T-helper 17 cell (primary cell): ENCODE measurements at regions not wholly inside any gene's neighbourhood (a gene's known extent, or its start where the extent isn't known, plus 50 kb on each side); places are given as distances from the start of the nearest gene placed in this dataset.

ENCODE experiments used
- ATAC-seq: fragments of 150-1000 bp; cut with Tn5 transposase; 2 replicates; pipeline ENCODE4 v1.10.0; 2021; ENCODE audit warnings: mild to moderate bottlenecking, moderate library complexity
- DNase-seq, 3 donors: peaks; one replicate each; pipeline versions ENCODE4 v3.0.0 to v3.0.0-alpha.2; 2020 to 2021
- H3K9me3 ChIP-seq: one replicate; pipeline ENCODE4 v1.7.0; 2013; ENCODE audit warnings: low read length, mild to moderate bottlenecking; ENCODE audit not compliant: control insufficient read depth, poor library complexity, severe bottlenecking
- H3K27ac Mint-ChIP-seq: one replicate; pipeline ENCODE4 v1.8.0; 2022; ENCODE audit warnings: mild to moderate bottlenecking, moderate library complexity, mixed read lengths
- H3K27me3 Mint-ChIP-seq: one replicate; pipeline ENCODE4 v1.8.0; 2022; ENCODE audit warnings: mixed read lengths
- H3K36me3 Mint-ChIP-seq: one replicate; pipeline ENCODE4 v1.8.0; 2022; ENCODE audit warnings: low read depth, mixed read lengths
- H3K4me1 Mint-ChIP-seq: one replicate; pipeline ENCODE4 v1.8.0; 2022; ENCODE audit warnings: mild to moderate bottlenecking, mixed read lengths
- H3K4me3 Mint-ChIP-seq: one replicate; pipeline ENCODE4 v1.8.0; 2022; ENCODE audit warnings: mild to moderate bottlenecking, moderate library complexity, mixed read lengths

DNA sequence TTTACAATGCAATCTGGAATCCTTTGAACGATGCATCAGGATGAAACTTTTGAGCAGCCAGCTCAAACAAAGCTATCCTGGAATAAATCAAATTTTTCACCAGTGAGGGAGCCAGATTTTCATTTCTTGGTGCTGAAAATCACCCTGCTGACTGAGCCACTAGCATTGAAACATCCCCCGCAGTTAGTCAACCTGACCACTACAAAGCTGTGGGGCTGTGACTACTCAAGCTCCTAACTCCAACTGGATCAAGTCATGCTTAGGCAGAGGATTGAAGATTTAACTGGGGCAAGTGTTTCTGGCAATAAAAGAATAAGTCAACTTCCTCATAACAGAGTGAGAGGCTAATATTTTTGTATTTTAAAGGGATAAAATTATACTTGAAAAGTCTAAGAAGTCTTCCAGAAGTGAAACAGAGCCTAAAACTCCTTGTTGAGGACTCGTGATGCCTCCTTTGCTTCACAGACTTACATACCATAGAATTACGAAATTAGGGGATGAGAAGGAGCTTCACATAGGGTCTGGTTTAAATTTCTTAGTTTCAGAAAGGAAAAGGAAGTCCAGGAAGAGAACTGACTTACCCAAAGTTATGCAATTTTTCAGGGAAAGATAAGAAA lies 177.8 kb downstream of the SERPINI1 start:
- H3K36me3 Mint-ChIP-seq: no peaks in the 10 kb centered on the region
- no peak overlapping the region for H3K27ac Mint-ChIP-seq
- no peak for ATAC-seq
- no peak overlapping the region for H3K4me3 Mint-ChIP-seq
- H3K9me3 ChIP-seq: no peaks in the 10 kb centered on the region
- H3K27me3 Mint-ChIP-seq: peaks cover 29% of the 10 kb centered on the region
- DNase-seq: no peak
- H3K4me1 Mint-ChIP-seq: no peaks in the 10 kb centered on the region

DNA sequence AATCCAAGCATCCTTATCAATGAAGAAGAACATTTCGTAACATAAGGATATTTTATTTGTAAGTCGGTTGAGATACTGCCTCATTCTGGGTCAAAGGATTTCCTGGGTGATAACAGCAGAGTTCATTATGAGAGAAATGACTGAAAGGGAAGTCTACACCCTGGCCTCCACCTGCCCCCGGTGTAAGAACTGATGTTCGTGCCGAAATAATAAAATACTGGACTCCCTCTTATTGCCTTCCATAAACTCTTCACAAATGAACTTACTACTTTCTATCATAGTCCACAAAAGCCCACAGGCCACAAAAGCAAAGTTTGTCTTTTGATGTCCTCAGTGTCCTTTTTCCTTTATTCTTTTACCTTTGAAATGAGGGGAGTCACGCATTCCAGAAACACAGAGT lies 174.4 kb downstream of the SERPINI1 start:
- no peak for ATAC-seq

DNA sequence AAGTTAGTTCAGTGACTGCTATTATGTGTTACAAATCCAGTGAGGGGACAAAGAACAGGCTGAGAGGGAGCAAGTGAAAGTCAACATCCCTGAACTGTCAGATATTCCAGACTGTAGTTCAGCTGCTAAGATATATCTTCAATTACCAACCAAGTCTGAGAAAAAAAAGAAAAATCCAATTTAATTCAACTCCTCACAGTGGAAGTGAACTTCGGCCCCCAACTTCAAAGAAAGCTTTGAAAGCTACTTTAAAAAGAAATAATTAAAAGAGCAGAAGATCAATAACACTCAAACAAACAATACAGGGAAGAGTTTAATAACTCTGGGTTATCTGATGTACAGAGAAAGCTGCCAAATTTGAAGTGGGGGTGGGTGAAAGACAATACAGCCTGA lies 174.0 kb downstream of the SERPINI1 start:
- ATAC-seq (no peak), DNase-seq (no peak)
- Mint-ChIP-seq H3K4me3 (no peak overlapping the region), H3K4me1 (no peaks in the 10 kb centered on the region), H3K27ac (no peak overlapping the region), H3K27me3 (peaks cover 36% of the 10 kb centered on the region), H3K36me3 (no peaks in the 10 kb centered on the region)
- H3K9me3 ChIP-seq: no peaks in the 10 kb centered on the region

More for the DNA sequence above, 174.4 kb downstream of the SERPINI1 start:
- Mint-ChIP-seq H3K36me3 (no peaks in the 10 kb centered on the region), H3K4me3 (no peak overlapping the region), H3K4me1 (no peaks in the 10 kb centered on the region), H3K27me3 (peaks cover 36% of the 10 kb centered on the region), H3K27ac (no peak overlapping the region)
- H3K9me3 ChIP-seq: no peaks in the 10 kb centered on the region
- no peak for DNase-seq

DNA sequence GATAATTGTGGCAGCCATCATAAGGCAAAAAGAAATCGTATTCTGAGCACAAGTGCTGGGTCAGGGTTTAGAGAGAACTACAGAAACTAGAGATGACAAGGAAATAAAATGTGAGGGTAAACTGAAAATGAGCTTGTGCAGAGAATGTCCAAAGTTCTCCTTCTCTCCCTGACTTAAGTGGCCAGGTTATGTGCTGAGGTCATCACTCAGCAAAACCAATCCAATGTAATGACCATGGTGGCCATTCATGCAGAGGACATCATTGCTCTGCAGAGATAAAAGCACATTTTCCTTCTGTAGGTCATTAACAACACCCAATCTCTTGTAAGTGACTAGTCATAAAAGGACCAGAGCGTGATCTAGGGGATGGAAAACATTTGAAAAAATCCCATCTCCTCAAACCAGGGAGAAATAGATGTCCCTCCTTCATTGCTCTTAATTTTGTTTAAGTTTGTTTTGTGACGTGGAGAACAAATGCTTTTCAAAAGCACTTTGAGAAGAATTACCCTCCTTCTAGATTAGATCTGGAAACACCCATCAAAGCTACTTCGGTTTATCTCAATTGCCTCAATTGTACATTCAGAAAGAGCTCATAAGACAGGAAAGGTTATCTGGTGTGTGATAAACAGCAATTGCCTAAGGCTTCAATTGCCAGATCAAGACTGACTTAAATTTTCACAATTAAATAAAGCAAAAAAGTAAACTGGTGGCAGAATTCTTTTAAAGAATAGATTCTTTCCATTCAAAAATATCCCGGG lies 173.4 kb downstream of the SERPINI1 start:
- ATAC-seq (no peak), DNase-seq (no peak)
- Mint-ChIP-seq H3K27ac (no peak overlapping the region), H3K4me1 (no peaks in the 10 kb centered on the region), H3K36me3 (no peaks in the 10 kb centered on the region), H3K27me3 (peaks cover 38% of the 10 kb centered on the region), H3K4me3 (no peak overlapping the region)
- no peaks in the 10 kb centered on the region for H3K9me3 ChIP-seq

GRCh38 chr3:167908221-167908620 lies 172.7 kb downstream of the SERPINI1 start:
- DNase-seq: no peak
- Mint-ChIP-seq H3K27ac (no peak overlapping the region), H3K4me3 (no peak overlapping the region), H3K4me1 (no peaks in the 10 kb centered on the region), H3K36me3 (no peaks in the 10 kb centered on the region), H3K27me3 (peaks cover 44% of the 10 kb centered on the region)
- no peaks in the 10 kb centered on the region for H3K9me3 ChIP-seq
- no peak for ATAC-seq

DNA sequence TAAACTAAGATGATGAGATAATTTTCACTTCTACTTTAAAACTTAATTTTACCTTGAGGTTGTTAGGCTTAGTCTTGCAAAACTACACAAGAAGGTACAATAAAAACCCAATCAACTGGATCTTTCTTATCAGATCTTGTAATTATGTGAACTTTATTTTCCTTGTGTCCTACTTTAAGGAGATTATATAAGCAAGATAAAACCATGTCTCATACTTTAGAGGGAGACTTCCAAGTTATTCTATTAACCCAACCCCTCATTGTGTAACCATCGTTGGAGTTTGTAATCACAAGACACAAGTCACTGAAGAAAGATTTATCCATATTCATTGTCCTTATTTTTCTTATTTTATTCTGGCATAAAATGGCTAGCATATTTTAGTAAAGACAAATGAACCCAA lies 165.6 kb downstream of the SERPINI1 start:
- H3K27ac Mint-ChIP-seq: no peak overlapping the region
- H3K27me3 Mint-ChIP-seq: peaks cover 14% of the 10 kb centered on the region
- no peaks in the 10 kb centered on the region for H3K36me3 Mint-ChIP-seq
- H3K9me3 ChIP-seq: no peaks in the 10 kb centered on the region
- no peaks in the 10 kb centered on the region for H3K4me1 Mint-ChIP-seq
- ATAC-seq (no peak), DNase-seq (no peak)
- no peak overlapping the region for H3K4me3 Mint-ChIP-seq

DNA sequence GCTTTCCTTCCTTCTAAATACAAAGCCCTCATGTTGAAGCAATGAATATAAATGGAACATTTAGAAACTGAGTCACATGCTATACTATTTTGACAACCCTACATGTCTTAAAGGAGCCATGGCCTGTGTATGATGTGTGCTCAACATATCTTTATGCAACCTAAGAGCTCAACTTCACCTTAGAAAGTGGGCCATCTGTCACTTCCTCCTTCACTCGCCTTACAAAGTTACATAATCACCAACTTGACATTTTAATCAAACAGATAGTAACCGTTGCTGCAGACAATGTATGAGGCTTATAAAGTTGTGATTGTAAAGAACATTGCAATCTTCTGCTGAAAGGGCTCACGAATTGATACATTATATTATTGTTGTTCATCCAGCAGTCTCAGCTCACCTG lies 163.6 kb downstream of the SERPINI1 start:
- Mint-ChIP-seq H3K36me3 (no peaks in the 10 kb centered on the region), H3K4me1 (no peaks in the 10 kb centered on the region), H3K27ac (no peak overlapping the region), H3K27me3 (peaks cover 13% of the 10 kb centered on the region), H3K4me3 (no peak overlapping the region)
- DNase-seq: no peak
- H3K9me3 ChIP-seq: no peaks in the 10 kb centered on the region
- no peak for ATAC-seq

- no peak for ATAC-seq
These were observed 162.6 kb downstream of the SERPINI1 start for GRCh38 chr3:167898091-167898490.

GRCh38 chr3:167895684-167896083 lies 160.2 kb downstream of the SERPINI1 start:
- H3K27ac Mint-ChIP-seq: no peak overlapping the region
- no peak overlapping the region for H3K4me3 Mint-ChIP-seq
- H3K36me3 Mint-ChIP-seq: no peaks in the 10 kb centered on the region
- H3K27me3 Mint-ChIP-seq: peaks cover 14% of the 10 kb centered on the region
- no peak for ATAC-seq
- DNase-seq: no peak
- no peaks in the 10 kb centered on the region for H3K9me3 ChIP-seq
- peaks cover 2% of the 10 kb centered on the region for H3K4me1 Mint-ChIP-seq

More at GRCh38 chr3:167898091-167898490, 162.6 kb downstream of the SERPINI1 start:
- Mint-ChIP-seq H3K36me3 (no peaks in the 10 kb centered on the region), H3K4me1 (no peaks in the 10 kb centered on the region), H3K27me3 (peaks cover 6% of the 10 kb centered on the region), H3K27ac (no peak overlapping the region), H3K4me3 (no peak overlapping the region)
- no peaks in the 10 kb centered on the region for H3K9me3 ChIP-seq
- no peak for DNase-seq

DNA sequence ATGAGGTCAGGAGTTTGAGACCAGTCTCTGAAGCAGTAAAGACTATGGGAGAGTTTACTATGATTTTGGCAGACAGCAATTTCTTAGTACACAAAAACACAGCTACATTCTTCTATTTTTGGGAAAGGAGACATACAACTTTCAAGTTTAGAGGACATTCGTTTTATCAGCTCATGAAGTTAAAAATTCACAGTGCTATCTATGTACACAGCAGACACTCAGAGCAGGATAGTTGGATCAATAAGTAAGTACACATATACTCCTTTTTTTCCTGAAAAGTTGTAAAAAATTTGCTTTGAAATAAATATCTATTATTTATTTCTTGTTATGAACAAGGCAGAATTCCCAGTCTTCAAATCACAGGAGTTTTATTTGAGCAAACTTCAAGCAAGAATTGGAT lies 159.7 kb downstream of the SERPINI1 start:
- no peak overlapping the region for H3K4me3 Mint-ChIP-seq
- H3K36me3 Mint-ChIP-seq: no peaks in the 10 kb centered on the region
- DNase-seq (no peak), ATAC-seq (no peak)
- peaks cover 2% of the 10 kb centered on the region for H3K4me1 Mint-ChIP-seq
- peaks cover 13% of the 10 kb centered on the region for H3K27me3 Mint-ChIP-seq
- no peaks in the 10 kb centered on the region for H3K9me3 ChIP-seq
- H3K27ac Mint-ChIP-seq: no peak overlapping the region

GRCh38 chr3:167892205-167892604 lies 156.7 kb downstream of the SERPINI1 start:
- H3K27ac Mint-ChIP-seq: no peak overlapping the region
- peaks cover 2% of the 10 kb centered on the region for H3K4me1 Mint-ChIP-seq
- H3K36me3 Mint-ChIP-seq: no peaks in the 10 kb centered on the region
- ATAC-seq: no peak
- H3K9me3 ChIP-seq: no peaks in the 10 kb centered on the region
- H3K27me3 Mint-ChIP-seq: peaks cover 19% of the 10 kb centered on the region
- DNase-seq: no peak
- no peak overlapping the region for H3K4me3 Mint-ChIP-seq

DNA sequence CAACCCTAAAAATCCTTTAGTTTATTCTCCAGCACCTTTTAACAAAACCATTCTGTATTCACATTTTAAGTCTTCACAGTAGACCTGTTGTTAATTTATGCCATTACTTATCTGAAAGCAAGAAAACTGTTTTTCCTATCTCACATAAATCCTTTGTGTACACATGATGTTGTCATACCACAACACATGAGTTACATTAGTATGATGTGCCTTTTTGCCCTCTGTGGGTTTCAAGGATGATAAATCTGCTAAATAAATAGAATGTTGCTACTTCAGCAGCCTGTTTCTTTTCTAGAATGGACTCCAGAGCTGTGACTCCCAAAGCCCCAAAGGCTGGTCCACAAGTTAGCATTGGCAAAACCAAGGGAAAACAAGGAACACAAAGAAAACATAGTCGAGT lies 151.6 kb downstream of the SERPINI1 start:
- H3K36me3 Mint-ChIP-seq: no peaks in the 10 kb centered on the region
- no peak for ATAC-seq

GRCh38 chr3:167886690-167887089 lies 151.2 kb downstream of the SERPINI1 start:
- DNase-seq (no peak), ATAC-seq (no peak)
- no peaks in the 10 kb centered on the region for H3K9me3 ChIP-seq
- peaks cover 33% of the 10 kb centered on the region for H3K27me3 Mint-ChIP-seq
- H3K27ac Mint-ChIP-seq: no peak overlapping the region
- no peaks in the 10 kb centered on the region for H3K36me3 Mint-ChIP-seq
- peaks cover 7% of the 10 kb centered on the region for H3K4me1 Mint-ChIP-seq
- no peak overlapping the region for H3K4me3 Mint-ChIP-seq

More for the DNA sequence above, 151.6 kb downstream of the SERPINI1 start:
- Mint-ChIP-seq H3K27me3 (peaks cover 37% of the 10 kb centered on the region), H3K4me1 (peaks cover 4% of the 10 kb centered on the region), H3K4me3 (no peak overlapping the region), H3K27ac (no peak overlapping the region)
- no peaks in the 10 kb centered on the region for H3K9me3 ChIP-seq
- no peak for DNase-seq

GRCh38 chr3:167885277-167885676 lies 149.8 kb downstream of the SERPINI1 start:
- H3K36me3 Mint-ChIP-seq: no peaks in the 10 kb centered on the region
- DNase-seq (no peak), ATAC-seq (no peak)
- H3K9me3 ChIP-seq: no peaks in the 10 kb centered on the region
- H3K4me1 Mint-ChIP-seq: peaks cover 9% of the 10 kb centered on the region
- no peak overlapping the region for H3K4me3 Mint-ChIP-seq
- H3K27me3 Mint-ChIP-seq: peaks cover 35% of the 10 kb centered on the region
- no peak overlapping the region for H3K27ac Mint-ChIP-seq
